Endodermal cell (in vitro differentiated cells): ENCODE measurements at regions not wholly inside any gene's neighbourhood (a gene's known extent, or its start where the extent isn't known, plus 50 kb on each side); places are given as distances from the start of the nearest gene placed in this dataset.

Experiments
- DNase-seq: peaks from one replicate; pipeline ENCODE4 v3.0.0-alpha.2; 2017
- H3K27ac ChIP-seq: 2 replicates; pipeline ENCODE4 v1.5.1; 2013; ENCODE audit warnings: mild to moderate bottlenecking, low read depth, low read length, moderate library complexity
- H3K27me3 ChIP-seq: 2 replicates; pipeline ENCODE4 v1.6.1; 2013; ENCODE audit warnings: mild to moderate bottlenecking, low read length, moderate library complexity; ENCODE audit not compliant: insufficient read depth, control insufficient read depth, poor library complexity, severe bottlenecking
- H3K36me3 ChIP-seq: 2 replicates; pipeline ENCODE4 v1.7.0; 2013; ENCODE audit warnings: mild to moderate bottlenecking, low read length, moderate library complexity; ENCODE audit not compliant: control insufficient read depth, insufficient read depth
- H3K4me1 ChIP-seq: one replicate; pipeline ENCODE4 v1.7.0; 2013; ENCODE audit warnings: low read length; ENCODE audit not compliant: control insufficient read depth, insufficient read depth
- H3K4me3 ChIP-seq: 2 replicates; pipeline ENCODE4 v1.5.1; 2013; ENCODE audit warnings: mild to moderate bottlenecking, low read length, moderate library complexity
- H3K9ac ChIP-seq: 2 replicates; pipeline ENCODE4 v1.6.1; 2013; ENCODE audit warnings: mild to moderate bottlenecking, low read length, moderate library complexity; ENCODE audit not compliant: poor library complexity, severe bottlenecking; ENCODE audit errors: extremely low read depth
- H3K9me3 ChIP-seq: 2 replicates; pipeline ENCODE4 v1.6.1; 2013; ENCODE audit warnings: mild to moderate bottlenecking, low read length, moderate library complexity; ENCODE audit not compliant: control insufficient read depth
- H3K27ac Mint-ChIP-seq: 2 replicates; pipeline ENCODE4 v1.8.0; 2020; ENCODE audit warnings: mixed read lengths
- H3K27me3 Mint-ChIP-seq: 2 replicates; pipeline ENCODE4 v1.8.0; 2021; ENCODE audit warnings: mild to moderate bottlenecking, mixed read lengths; ENCODE audit not compliant: insufficient read depth
- H3K36me3 Mint-ChIP-seq: 2 replicates; pipeline ENCODE4 v1.8.0; 2020; ENCODE audit warnings: low read depth, mixed read lengths
- H3K4me1 Mint-ChIP-seq: 2 replicates; pipeline ENCODE4 v1.8.0; 2020; ENCODE audit warnings: mixed read lengths
- H3K4me3 Mint-ChIP-seq: 2 replicates; pipeline ENCODE4 v1.8.0; 2020; ENCODE audit warnings: mild to moderate bottlenecking, moderate library complexity, mixed read lengths
- H3K9me3 Mint-ChIP-seq: 2 replicates; pipeline ENCODE4 v1.8.0; 2020; ENCODE audit warnings: mild to moderate bottlenecking, mixed read lengths
- CTCF ChIP-seq: fragments of 200-600 bp; sonication (generic); conservative IDR thresholded peaks from 2 replicates; pipeline ENCODE4 v1.5.0; 2021; ENCODE audit warnings: antibody characterized with exemption, mild to moderate bottlenecking
- WGBS, 2 experiments: methylation state at CpG; one replicate each; pipeline versions ENCODE4 v1.1.5 to v1.1.7; 2013; ENCODE audit warnings: missing lambda C conversion rate in 2 of 2, mixed read lengths in 1 of 2; ENCODE audit not compliant: insufficient coverage in 1 of 2, insufficient read length in 1 of 2; 5-methylcytosine and 5-hydroxymethylcytosine counted together

- WGBS, 2 experiments: 89 to 94% methylated on average over 3 to 4 of the region's 4 CpGs
- TF ChIP-seq CTCF: no peak
- H3K36me3 Mint-ChIP-seq: no peaks in the 10 kb centered on the region
- H3K4me1 ChIP-seq: no peaks in the 10 kb centered on the region
- H3K9me3 Mint-ChIP-seq: no peaks in the 10 kb centered on the region
- no peaks in the 10 kb centered on the region for H3K36me3 ChIP-seq
- no peak overlapping the region for H3K4me3 Mint-ChIP-seq
- no peaks in the 10 kb centered on the region for H3K9me3 ChIP-seq
- H3K9ac ChIP-seq: no peak overlapping the region
- no peaks in the 10 kb centered on the region for H3K4me1 Mint-ChIP-seq
- H3K27ac ChIP-seq: no peak overlapping the region
- no peak overlapping the region for H3K27ac Mint-ChIP-seq
- H3K27me3 Mint-ChIP-seq: peaks cover 36% of the 10 kb centered on the region
- H3K27me3 ChIP-seq: peaks cover 5% of the 10 kb centered on the region
- H3K4me3 ChIP-seq: no peak overlapping the region
- no peak for DNase-seq
These were observed 119.7 kb downstream of the MACROH2A1 start for GRCh38 chr5:135279328-135279727.

DNA sequence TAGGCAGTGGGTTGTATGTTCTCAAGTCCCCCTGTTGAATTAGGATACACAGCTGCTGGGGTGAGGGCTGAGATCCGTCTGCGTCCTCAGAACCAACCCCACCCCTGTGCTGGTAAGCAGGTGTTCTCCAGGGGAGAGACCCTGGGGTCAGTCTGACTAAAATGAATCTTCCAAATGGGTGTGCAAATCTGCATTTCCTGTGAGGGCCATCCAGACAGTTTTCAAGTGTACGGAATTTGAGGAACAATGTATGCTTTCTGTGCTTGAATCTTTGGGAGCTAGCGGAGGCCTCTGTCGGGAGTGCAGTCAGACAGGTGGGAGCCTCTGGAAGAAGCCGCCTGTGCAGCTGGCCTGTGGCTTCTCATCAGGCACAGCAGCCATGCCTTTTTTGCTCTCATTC is 122.9 kb downstream of the MACROH2A1 start:
- Histone ChIP-seq H3K4me3 (no peak overlapping the region), H3K27me3 (peaks cover 5% of the 10 kb centered on the region), H3K9ac (no peak overlapping the region), H3K9me3 (no peaks in the 10 kb centered on the region), H3K4me1 (no peaks in the 10 kb centered on the region), H3K27ac (no peak overlapping the region), H3K36me3 (no peaks in the 10 kb centered on the region)
- no peaks in the 10 kb centered on the region for H3K9me3 Mint-ChIP-seq
- H3K4me3 Mint-ChIP-seq: no peak overlapping the region
- TF ChIP-seq CTCF: no peak
- no peaks in the 10 kb centered on the region for H3K36me3 Mint-ChIP-seq
- WGBS, 2 experiments: 64 to 66% methylated on average over 6 of the region's 6 CpGs
- peaks cover 13% of the 10 kb centered on the region for H3K4me1 Mint-ChIP-seq
- H3K27me3 Mint-ChIP-seq: peaks cover 39% of the 10 kb centered on the region
- no peak for DNase-seq
- H3K27ac Mint-ChIP-seq: no peak overlapping the region

- WGBS, 2 experiments: 98 to 100% methylated on average over 1 to 2 of the region's 2 CpGs
These were observed 125.8 kb downstream of the MACROH2A1 start for GRCh38 chr5:135273212-135273611.

More at GRCh38 chr5:135273212-135273611, 125.8 kb downstream of the MACROH2A1 start:
- H3K27me3 ChIP-seq: peaks cover 5% of the 10 kb centered on the region
- no peak for DNase-seq
- no peak for TF ChIP-seq CTCF
- no peaks in the 10 kb centered on the region for H3K4me1 ChIP-seq
- H3K36me3 ChIP-seq: no peaks in the 10 kb centered on the region
- Mint-ChIP-seq H3K4me3 (no peak overlapping the region), H3K36me3 (no peaks in the 10 kb centered on the region), H3K9me3 (no peaks in the 10 kb centered on the region), H3K27me3 (peaks cover 30% of the 10 kb centered on the region), H3K4me1 (peaks cover 17% of the 10 kb centered on the region), H3K27ac (no peak overlapping the region)
- no peak overlapping the region for H3K9ac ChIP-seq
- no peaks in the 10 kb centered on the region for H3K9me3 ChIP-seq
- H3K4me3 ChIP-seq: no peak overlapping the region
- no peak overlapping the region for H3K27ac ChIP-seq
